A549 (cell line): ENCODE measurements at regions not wholly inside any gene's neighbourhood (a gene's known extent, or its start where the extent isn't known, plus 50 kb on each side); places are given as distances from the start of the nearest gene placed in this dataset.

Experiments used
- ATAC-seq, 2 experiments: fragments of 200-7000 bp in 1 of 2; fragments of >200 bp in 1 of 2; cut with Nextera tagmentation in 1 of 2; cut with Tn5 transposase in 1 of 2; 3 replicates each; pipeline versions ENCODE4 v1.8.0 to v1.9.1; 2018 to 2020; ENCODE audit warnings: mild to moderate bottlenecking in 1 of 2, moderate library complexity in 1 of 2
- CTCF ChIA-PET: fragments of 300-600 bp; sonication (Branson Sonifier 250); formaldehyde crosslinking; extraction: SDS; loops from one replicate; lab custom pipeline; 2021; ENCODE audit warnings: antibody characterized with exemption, inconsistent platforms; lab: Yijun Ruan, JAX
- POLR2A ChIA-PET: fragments of 350-600 bp; formaldehyde crosslinking; extraction: SDS; loops from one replicate; lab custom pipeline; 2021; ENCODE audit warnings: antibody characterized with exemption, inconsistent platforms; lab: Yijun Ruan, JAX
- DNase-seq, 2 experiments: peaks; one replicate each; pipeline versions ENCODE4 v3.0.0 to v3.0.0-alpha.2; 2011 to 2016; ENCODE audit warnings: low read depth in 1 of 2, low spot score in 1 of 2
- FAIRE-seq: peaks from 2 replicates; lab custom pipeline; 2011; peaks lifted over from hg19 to GRCh38; lab: Jason Lieb, UNC
- H3K27ac ChIP-seq, 2 experiments: fragments of >200 bp; sonication (Bioruptor Twin); formaldehyde crosslinking; 3 replicates each; pipeline ENCODE4 v1.5.1; 2016 to 2017
- H3K4me1 ChIP-seq: fragments of >200 bp; sonication (Bioruptor Twin); formaldehyde crosslinking; 3 replicates; pipeline ENCODE4 v1.6.1; 2016
- H3K4me2 ChIP-seq: fragments of >200 bp; sonication (Bioruptor Twin); formaldehyde crosslinking; 3 replicates; pipeline ENCODE4 v1.6.1; 2016
- H3K4me3 ChIP-seq: fragments of >200 bp; sonication (Bioruptor Twin); formaldehyde crosslinking; 3 replicates; pipeline ENCODE4 v1.5.1; 2016
- H3K9me3 ChIP-seq: fragments of >200 bp; sonication (Bioruptor Twin); formaldehyde crosslinking; 3 replicates; pipeline ENCODE4 v1.6.1; 2016
- ESRRA ChIP-seq: fragments of 150-350 bp; IDR thresholded peaks from 2 replicates; pipeline ENCODE4 v1.6.1; 2014; ENCODE audit warnings: mild to moderate bottlenecking, low read length, borderline replicate concordance
- HOXA7 ChIP-seq: fragments of 250-450 bp; sonication (Bioruptor Pico); IDR thresholded peaks from 2 replicates; pipeline ENCODE4 v1.5.0; 2020; ENCODE audit warnings: mild to moderate bottlenecking, moderate library complexity
- JUN ChIP-seq, 2 experiments: fragments of >200 bp; sonication (Bioruptor Twin); formaldehyde crosslinking; IDR thresholded peaks; 2 replicates in 1 of 2; 3 replicates in 1 of 2; pipeline ENCODE4 v1.6.1; 2016 to 2017
- JUNB ChIP-seq: fragments of >200 bp; sonication (Bioruptor Twin); formaldehyde crosslinking; IDR thresholded peaks from 2 replicates; pipeline ENCODE4 v1.6.1; 2016
- MAFK ChIP-seq: fragments of 450-650 bp; IDR thresholded peaks from 2 replicates; pipeline ENCODE4 v1.6.1; 2014; ENCODE audit not compliant: partially characterized antibody
- MAZ ChIP-seq: fragments of 150-350 bp; IDR thresholded peaks from 2 replicates; pipeline ENCODE4 v1.6.1; 2014; ENCODE audit warnings: antibody characterized with exemption, low read depth, low read length, borderline replicate concordance
- MYC ChIP-seq: IDR thresholded peaks from 2 replicates; pipeline ENCODE4 v1.6.1; 2012; ENCODE audit warnings: mild to moderate bottlenecking, inconsistent platforms, low read length, improper control_type of control experiment, borderline replicate concordance
- NFE2L2 ChIP-seq: fragments of 150-350 bp; conservative IDR thresholded peaks from 2 replicates; pipeline ENCODE4 v1.6.1; 2014; ENCODE audit warnings: low read length
- NPAS2 ChIP-seq: fragments of 250-450 bp; sonication (Bioruptor Pico); IDR thresholded peaks from 2 replicates; pipeline ENCODE4 v1.8.0; 2022; ENCODE audit warnings: mild to moderate bottlenecking, moderate library complexity, borderline replicate concordance
- RAD21 ChIP-seq, 2 experiments: fragments of >200 bp in 1 of 2; sonication (Bioruptor Twin) in 1 of 2; formaldehyde crosslinking in 1 of 2; IDR thresholded peaks in 1 of 2; conservative IDR thresholded peaks in 1 of 2; 2 replicates in 1 of 2; 3 replicates in 1 of 2; pipeline ENCODE4 v1.6.1; 2012 to 2018; ENCODE audit warnings: inconsistent platforms in 1 of 2
- RARB ChIP-seq: fragments of 250-450 bp; sonication (Bioruptor Pico); IDR thresholded peaks from 2 replicates; pipeline ENCODE4 v1.8.0; 2021; ENCODE audit warnings: mild to moderate bottlenecking, moderate library complexity
- RNF2 ChIP-seq: fragments of 200-600 bp; sonication (generic); IDR thresholded peaks from 2 replicates; pipeline ENCODE4 v1.6.1; 2016; ENCODE audit warnings: low read depth, mild to moderate bottlenecking, antibody characterized with exemption, moderate library complexity, borderline replicate concordance
- ZNF302 ChIP-seq: fragments of 250-450 bp; sonication (Bioruptor Pico); IDR thresholded peaks from 2 replicates; pipeline ENCODE4 v1.9.0; 2021; ENCODE audit warnings: inconsistent platforms, mild to moderate bottlenecking, moderate library complexity
- ZSCAN20 ChIP-seq: fragments of 250-450 bp; sonication (Bioruptor Pico); IDR thresholded peaks from 2 replicates; pipeline ENCODE4 v1.8.0; 2022; ENCODE audit warnings: mild to moderate bottlenecking, moderate library complexity
- WGBS: methylation state at CpG from one replicate; pipeline ENCODE4 v1.1.6; 2017; ENCODE audit errors: missing lambda C conversion rate; 5-methylcytosine and 5-hydroxymethylcytosine counted together
- TF ChIP-seq, protein P1 (sequence below): fragments of 250-450 bp; sonication (Bioruptor Pico); IDR thresholded peaks from 2 replicates; pipeline ENCODE4 v1.5.0; 2020; ENCODE audit warnings: low read depth, mild to moderate bottlenecking, moderate library complexity
- TF ChIP-seq, protein P2 (sequence below): IDR thresholded peaks from 2 replicates; pipeline ENCODE4 v1.6.1; 2012; ENCODE audit warnings: low read depth, borderline replicate concordance
- TF ChIP-seq, protein P3 (sequence below): fragments of 450-650 bp; IDR thresholded peaks from 2 replicates; pipeline ENCODE4 v1.6.1; 2014; ENCODE audit warnings: antibody characterized with exemption

DNA sequence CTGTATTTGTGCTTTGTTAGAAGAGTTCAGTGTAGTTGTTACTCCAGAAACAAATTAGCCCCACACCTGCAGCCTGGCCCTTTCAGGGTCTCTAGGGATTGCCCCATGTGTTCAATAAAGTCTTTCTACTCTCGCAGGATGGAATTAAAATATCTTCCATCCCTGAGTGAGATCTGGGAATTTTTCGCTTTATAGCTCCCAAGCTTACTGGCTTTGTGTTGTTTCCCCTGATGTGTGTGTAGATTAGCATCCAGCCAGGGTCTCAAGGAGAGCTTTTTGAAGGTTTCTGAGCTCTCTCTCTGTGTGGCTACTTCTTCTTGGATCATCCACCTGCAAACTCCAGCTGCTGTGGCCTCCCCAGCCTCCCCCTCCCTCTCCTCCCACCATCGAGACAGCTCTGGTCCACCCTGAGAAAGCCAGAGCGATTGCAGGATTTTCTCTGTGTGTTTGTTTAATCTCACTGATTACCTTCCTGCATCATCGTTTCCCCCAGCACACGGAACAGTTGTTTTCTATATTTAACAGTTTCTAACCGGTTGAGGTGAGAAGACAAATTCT, 553.5 kb downstream of the TBC1D22A start:
- no peak for ATAC-seq

DNA sequence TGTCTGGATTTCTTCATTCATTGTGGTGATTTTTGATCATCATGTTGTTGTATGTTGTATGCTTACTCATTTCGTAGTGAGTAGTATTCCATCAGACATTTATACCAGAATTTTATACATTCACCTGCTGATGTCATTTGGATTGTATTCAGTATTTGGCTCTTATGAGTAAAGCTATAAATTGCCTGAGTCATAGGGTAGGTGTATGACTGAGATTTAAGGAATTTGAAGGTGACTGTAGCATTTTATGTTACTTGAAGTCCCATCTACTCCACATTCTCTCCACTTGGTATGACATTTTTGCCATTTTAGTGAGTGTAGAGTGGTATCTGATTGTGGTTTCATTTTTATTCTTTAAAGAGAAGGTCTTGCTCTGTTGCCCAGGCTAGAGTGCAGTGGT, 548.2 kb downstream of the TBC1D22A start:
- peak in 1 of 2 experiments; percentile 14 for DNase-seq
- POLR2A ChIA-PET = interaction anchor here (0.6 kb wide), 1 partner anchor 1066 kb away, joined by 4 read pairs; no protein-coding TSS in a partner anchor
- CTCF ChIA-PET = no interaction called here
- TF ChIP-seq MYC (no peak), JUNB (peak; percentile 15; the same call in 1 of the 2 replicates)
- H3K4me3 ChIP-seq = no peak overlapping the region
- peaks cover 4% of the 10 kb centered on the region; the same call in 1 of the 3 replicates for H3K4me1 ChIP-seq
- no peaks in the 10 kb centered on the region for H3K9me3 ChIP-seq
- H3K4me2 ChIP-seq = no peak overlapping the region
- H3K27ac ChIP-seq = no peak overlapping the region
- ATAC-seq = no peak
- WGBS = 25% methylated on average over 1 of the region's 1 CpG
- FAIRE-seq = no peak

More for the DNA sequence above, 553.5 kb downstream of the TBC1D22A start:
- Histone ChIP-seq H3K4me1 (no peaks in the 10 kb centered on the region), H3K27ac (no peak overlapping the region), H3K4me3 (no peak overlapping the region), H3K9me3 (peaks cover 13% of the 10 kb centered on the region; the same call in 2 of the 3 replicates), H3K4me2 (no peak overlapping the region)
- FAIRE-seq = no peak
- TF ChIP-seq NFE2L2 = no peak
- POLR2A ChIA-PET = no interaction called here
- CTCF ChIA-PET = no interaction called here
- DNase-seq = no peak
- 67% methylated on average over 7 of the region's 7 CpGs for WGBS

DNA sequence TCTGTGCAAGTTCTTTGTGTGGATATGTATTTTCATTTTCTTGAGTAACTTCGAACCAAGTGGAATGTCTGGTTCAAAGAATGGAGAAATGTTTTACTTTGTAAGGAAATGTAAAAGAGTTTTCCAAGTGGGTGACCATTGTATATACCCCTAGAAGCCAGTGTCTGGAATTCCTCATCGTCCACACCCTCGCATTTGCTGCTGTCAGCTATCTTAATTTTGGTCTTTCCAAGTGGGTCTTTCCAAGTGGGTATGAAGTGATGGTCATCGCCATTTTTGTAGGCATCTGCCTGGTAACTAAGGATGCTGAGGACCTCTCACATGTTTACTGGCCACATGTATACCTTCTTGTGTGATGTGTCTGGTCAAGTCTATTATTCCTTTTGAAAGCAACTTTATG, 547.5 kb downstream of the TBC1D22A start:
- Histone ChIP-seq H3K4me2 (no peak overlapping the region), H3K4me3 (no peak overlapping the region), H3K4me1 (peaks cover 4% of the 10 kb centered on the region; the same call in 1 of the 3 replicates), H3K27ac (no peak overlapping the region), H3K9me3 (no peaks in the 10 kb centered on the region)
- TF ChIP-seq, protein P1, sequence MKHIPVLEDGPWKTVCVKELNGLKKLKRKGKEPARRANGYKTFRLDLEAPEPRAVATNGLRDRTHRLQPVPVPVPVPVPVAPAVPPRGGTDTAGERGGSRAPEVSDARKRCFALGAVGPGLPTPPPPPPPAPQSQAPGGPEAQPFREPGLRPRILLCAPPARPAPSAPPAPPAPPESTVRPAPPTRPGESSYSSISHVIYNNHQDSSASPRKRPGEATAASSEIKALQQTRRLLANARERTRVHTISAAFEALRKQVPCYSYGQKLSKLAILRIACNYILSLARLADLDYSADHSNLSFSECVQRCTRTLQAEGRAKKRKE (CRISPR knock-in tag) = no peak
- no peak for TF ChIP-seq NPAS2
- no peak for TF ChIP-seq ZSCAN20
- TF ChIP-seq HOXA7 (CRISPR knock-in tag) = no peak
- no peak for TF ChIP-seq MAZ
- TF ChIP-seq, protein P2, sequence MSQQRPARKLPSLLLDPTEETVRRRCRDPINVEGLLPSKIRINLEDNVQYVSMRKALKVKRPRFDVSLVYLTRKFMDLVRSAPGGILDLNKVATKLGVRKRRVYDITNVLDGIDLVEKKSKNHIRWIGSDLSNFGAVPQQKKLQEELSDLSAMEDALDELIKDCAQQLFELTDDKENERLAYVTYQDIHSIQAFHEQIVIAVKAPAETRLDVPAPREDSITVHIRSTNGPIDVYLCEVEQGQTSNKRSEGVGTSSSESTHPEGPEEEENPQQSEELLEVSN = no peak
- no peak for TF ChIP-seq ZNF302 (CRISPR knock-in tag)
- POLR2A ChIA-PET = no interaction called here
- WGBS = 88% methylated on average over 4 of the region's 4 CpGs
- ATAC-seq (no peak), FAIRE-seq (no peak), DNase-seq (no peak)
- CTCF ChIA-PET = interaction anchor here (1.8 kb wide), 1 partner anchor 11 kb away, joined by 4 read pairs; no protein-coding TSS in a partner anchor

DNA sequence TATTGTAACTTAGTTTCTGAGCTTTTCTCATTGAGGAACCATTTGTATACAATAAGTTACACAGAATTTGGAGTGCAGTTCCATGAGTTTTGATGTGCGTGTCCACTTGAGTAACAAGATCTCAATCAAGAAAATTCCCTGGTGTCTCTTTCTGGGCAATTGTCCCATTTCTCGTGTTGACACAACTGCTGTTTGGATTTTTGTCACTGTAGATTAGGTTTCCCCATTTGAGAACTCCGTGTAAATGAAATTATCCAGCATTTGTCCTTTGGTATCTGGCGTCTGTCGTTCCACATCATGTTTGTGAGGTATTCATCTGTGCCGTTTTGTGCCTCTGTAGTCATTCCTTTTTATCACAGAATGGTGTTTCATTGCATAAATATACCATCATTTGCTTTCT, 547.0 kb downstream of the TBC1D22A start:
- FAIRE-seq = no peak
- no peaks in the 10 kb centered on the region for H3K9me3 ChIP-seq
- no peak for TF ChIP-seq ZSCAN20
- TF ChIP-seq RAD21 (conservative IDR thresholded peaks at IDR 0.05 in 1 of 2, IDR thresholded peaks at IDR 0.05 in 1 of 2) = no peak
- no peak for TF ChIP-seq ESRRA
- TF ChIP-seq MAFK = no peak
- no peak for TF ChIP-seq RNF2
- TF ChIP-seq JUN (IDR thresholded peaks at IDR 0.05) = no peak
- TF ChIP-seq, protein P3, sequence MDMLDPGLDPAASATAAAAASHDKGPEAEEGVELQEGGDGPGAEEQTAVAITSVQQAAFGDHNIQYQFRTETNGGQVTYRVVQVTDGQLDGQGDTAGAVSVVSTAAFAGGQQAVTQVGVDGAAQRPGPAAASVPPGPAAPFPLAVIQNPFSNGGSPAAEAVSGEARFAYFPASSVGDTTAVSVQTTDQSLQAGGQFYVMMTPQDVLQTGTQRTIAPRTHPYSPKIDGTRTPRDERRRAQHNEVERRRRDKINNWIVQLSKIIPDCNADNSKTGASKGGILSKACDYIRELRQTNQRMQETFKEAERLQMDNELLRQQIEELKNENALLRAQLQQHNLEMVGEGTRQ = no peak
- TF ChIP-seq RARB (CRISPR knock-in tag) = no peak
- TF ChIP-seq, all 56 proteins: peak for 0
- no peak overlapping the region for H3K27ac ChIP-seq
- CTCF ChIA-PET = interaction anchor here (1.8 kb wide), 1 partner anchor 11 kb away, joined by 4 read pairs; no protein-coding TSS in a partner anchor
- WGBS = 79% methylated on average over 6 of the region's 6 CpGs
- peaks cover 4% of the 10 kb centered on the region; the same call in 1 of the 3 replicates for H3K4me1 ChIP-seq
- ATAC-seq = no peak
- DNase-seq = no peak
- POLR2A ChIA-PET = no interaction called here
- no peak overlapping the region for H3K4me3 ChIP-seq
- no peak overlapping the region for H3K4me2 ChIP-seq
